H9 (cell line): ENCODE measurements at regions not wholly inside any gene's neighbourhood (a gene's known extent, or its start where the extent isn't known, plus 50 kb on each side); places are given as distances from the start of the nearest gene placed in this dataset.

ENCODE experiments used
- DNase-seq: peaks from one replicate; pipeline ENCODE4 v3.0.0-alpha.2; 2017
- H2AFZ ChIP-seq: one replicate; pipeline ENCODE4 v1.6.1; 2013; ENCODE audit warnings: mild to moderate bottlenecking, low read length, control low read depth, moderate library complexity
- H2AK5ac ChIP-seq: 2 replicates; pipeline ENCODE4 v1.6.1; 2013; ENCODE audit warnings: low read length, control low read depth, mixed read lengths; ENCODE audit not compliant: insufficient read length
- H2BK120ac ChIP-seq: one replicate; pipeline ENCODE4 v1.6.1; 2013; ENCODE audit warnings: low read depth, mild to moderate bottlenecking, low read length, control low read depth, inconsistent platforms; ENCODE audit not compliant: poor library complexity, severe bottlenecking
- H2BK12ac ChIP-seq: 2 replicates; pipeline ENCODE4 v1.6.1; 2013; ENCODE audit warnings: low read length, control low read depth, mixed read lengths, low read depth; ENCODE audit not compliant: insufficient read length
- H2BK15ac ChIP-seq: 2 replicates; pipeline ENCODE4 v1.6.1; 2013; ENCODE audit warnings: low read depth, low read length, control low read depth
- H2BK20ac ChIP-seq: one replicate; pipeline ENCODE4 v1.6.1; 2013; ENCODE audit warnings: low read depth, mild to moderate bottlenecking, low read length, control low read depth, inconsistent platforms; ENCODE audit not compliant: poor library complexity, severe bottlenecking
- H2BK5ac ChIP-seq: 2 replicates; pipeline ENCODE4 v1.6.1; 2013; ENCODE audit warnings: low read length, control low read depth, mixed read lengths; ENCODE audit not compliant: insufficient read length
- H3K14ac ChIP-seq: 2 replicates; pipeline ENCODE4 v1.6.1; 2013; ENCODE audit warnings: low read length, control low read depth; ENCODE audit not compliant: insufficient read depth
- H3K18ac ChIP-seq: 2 replicates; pipeline ENCODE4 v1.6.1; 2013; ENCODE audit warnings: low read depth, mild to moderate bottlenecking, mixed read lengths, low read length, control low read depth; ENCODE audit not compliant: insufficient read length
- H3K23ac ChIP-seq: 2 replicates; pipeline ENCODE4 v1.6.1; 2013; ENCODE audit warnings: low read length, control low read depth, mixed read lengths, low read depth; ENCODE audit not compliant: insufficient read length
- H3K23me2 ChIP-seq: 2 replicates; pipeline ENCODE4 v1.6.1; 2013; ENCODE audit warnings: low read depth, mild to moderate bottlenecking, mixed read lengths, low read length, control low read depth; ENCODE audit not compliant: insufficient read length, poor library complexity, severe bottlenecking
- H3K27ac ChIP-seq: 2 replicates; pipeline ENCODE4 v1.5.1; 2013; ENCODE audit warnings: low read length, control low read depth, mixed read lengths, low read depth; ENCODE audit not compliant: insufficient read length
- H3K27me3 ChIP-seq: 2 replicates; pipeline ENCODE4 v1.6.1; 2013; ENCODE audit warnings: low read length, control low read depth, inconsistent platforms; ENCODE audit not compliant: insufficient read depth
- H3K4ac ChIP-seq: 2 replicates; pipeline ENCODE4 v1.6.1; 2013; ENCODE audit warnings: low read depth, mild to moderate bottlenecking, control low read depth, inconsistent platforms, low read length, moderate library complexity
- H3K4me1 ChIP-seq: 2 replicates; pipeline ENCODE4 v1.6.1; 2013; ENCODE audit warnings: low read length, control low read depth, inconsistent platforms; ENCODE audit not compliant: insufficient read depth
- H3K4me2 ChIP-seq: 2 replicates; pipeline ENCODE4 v1.6.1; 2013; ENCODE audit warnings: low read length, control low read depth, mixed read lengths; ENCODE audit not compliant: insufficient read length, insufficient read depth
- H3K56ac ChIP-seq: 2 replicates; pipeline ENCODE4 v1.6.1; 2013; ENCODE audit warnings: low read depth, mild to moderate bottlenecking, mixed read lengths, low read length, control low read depth; ENCODE audit not compliant: insufficient read length
- H3K79me1 ChIP-seq: 2 replicates; pipeline ENCODE4 v1.6.1; 2013; ENCODE audit warnings: low read depth, mild to moderate bottlenecking, moderate library complexity, low read length, control low read depth, inconsistent platforms; ENCODE audit not compliant: insufficient read depth, poor library complexity, severe bottlenecking
- H3K79me2 ChIP-seq: 2 replicates; pipeline ENCODE4 v1.6.1; 2013; ENCODE audit warnings: low read length, control low read depth, inconsistent platforms; ENCODE audit not compliant: insufficient read depth
- H3K9ac ChIP-seq: 2 replicates; pipeline ENCODE4 v1.6.1; 2013; ENCODE audit warnings: low read length, control low read depth, mixed read lengths; ENCODE audit not compliant: insufficient read length; ENCODE audit errors: extremely low read depth
- H3K9me3 ChIP-seq: one replicate; pipeline ENCODE4 v1.6.1; 2013; ENCODE audit warnings: low read depth, low read length, inconsistent platforms; ENCODE audit not compliant: control insufficient read depth
- H3T11ph ChIP-seq: one replicate; pipeline ENCODE4 v1.6.1; 2013; ENCODE audit warnings: mild to moderate bottlenecking, low read length, control low read depth, inconsistent platforms
- H4K20me1 ChIP-seq: one replicate; pipeline ENCODE4 v1.6.1; 2013; ENCODE audit not compliant: control insufficient read depth, insufficient read length, insufficient read depth
- H4K5ac ChIP-seq: 2 replicates; pipeline ENCODE4 v1.6.1; 2013; ENCODE audit warnings: low read depth, mild to moderate bottlenecking, mixed read lengths, low read length, control low read depth; ENCODE audit not compliant: insufficient read length
- H4K8ac ChIP-seq: replicated peaks from 2 replicates; pipeline ENCODE4 v1.6.1; 2013; ENCODE audit warnings: low read length, control low read depth, mixed read lengths, low read depth; ENCODE audit not compliant: insufficient read length
- H4K91ac ChIP-seq: 2 replicates; pipeline ENCODE4 v1.6.1; 2013; ENCODE audit warnings: low read depth, mild to moderate bottlenecking, moderate library complexity, mixed read lengths, low read length, control low read depth; ENCODE audit not compliant: insufficient read length
- H3K27ac Mint-ChIP-seq, 3 experiments: 2 replicates in 2 of 3; 3 replicates in 1 of 3; pipeline ENCODE4 v1.8.0; 2020 to 2021; ENCODE audit warnings: mixed read lengths in 3 of 3, mild to moderate bottlenecking in 1 of 3, moderate library complexity in 1 of 3
- H3K27me3 Mint-ChIP-seq: 2 replicates; pipeline ENCODE4 v1.8.0; 2021; ENCODE audit warnings: low read depth, mild to moderate bottlenecking, moderate library complexity, mixed read lengths
- H3K36me3 Mint-ChIP-seq, 3 experiments: 2 replicates in 2 of 3; 3 replicates in 1 of 3; pipeline ENCODE4 v1.8.0; 2020 to 2021; ENCODE audit warnings: low read depth in 3 of 3, mixed read lengths in 3 of 3; ENCODE audit not compliant: insufficient read depth in 1 of 3
- H3K4me1 Mint-ChIP-seq, 2 experiments: 2 replicates each; pipeline ENCODE4 v1.8.0; 2020; ENCODE audit warnings: mixed read lengths in 2 of 2
- H3K4me3 Mint-ChIP-seq, 2 experiments: 2 replicates in 1 of 2; 3 replicates in 1 of 2; pipeline ENCODE4 v1.8.0; 2020 to 2021; ENCODE audit warnings: mild to moderate bottlenecking in 2 of 2, mixed read lengths in 2 of 2, moderate library complexity in 1 of 2
- H3K9me3 Mint-ChIP-seq, 2 experiments: 2 replicates in 1 of 2; 3 replicates in 1 of 2; pipeline ENCODE4 v1.8.0; 2020; ENCODE audit warnings: mild to moderate bottlenecking in 2 of 2, mixed read lengths in 2 of 2, moderate library complexity in 1 of 2
- CTCF ChIP-seq: fragments of 200-600 bp; sonication (generic); conservative IDR thresholded peaks from 3 replicates; pipeline ENCODE4 v1.8.0; 2021; ENCODE audit warnings: antibody characterized with exemption, mild to moderate bottlenecking
- WGBS: extraction: QIAGEN DNeasy Blood & Tissue Kit; methylation state at CpG from one replicate; pipeline ENCODE4 v1.1.7; 2013; ENCODE audit warnings: missing lambda C conversion rate, low lambda C conversion rate, mixed read lengths; ENCODE audit not compliant: insufficient read length; ENCODE audit errors: extremely low coverage; 5-methylcytosine and 5-hydroxymethylcytosine counted together

DNA sequence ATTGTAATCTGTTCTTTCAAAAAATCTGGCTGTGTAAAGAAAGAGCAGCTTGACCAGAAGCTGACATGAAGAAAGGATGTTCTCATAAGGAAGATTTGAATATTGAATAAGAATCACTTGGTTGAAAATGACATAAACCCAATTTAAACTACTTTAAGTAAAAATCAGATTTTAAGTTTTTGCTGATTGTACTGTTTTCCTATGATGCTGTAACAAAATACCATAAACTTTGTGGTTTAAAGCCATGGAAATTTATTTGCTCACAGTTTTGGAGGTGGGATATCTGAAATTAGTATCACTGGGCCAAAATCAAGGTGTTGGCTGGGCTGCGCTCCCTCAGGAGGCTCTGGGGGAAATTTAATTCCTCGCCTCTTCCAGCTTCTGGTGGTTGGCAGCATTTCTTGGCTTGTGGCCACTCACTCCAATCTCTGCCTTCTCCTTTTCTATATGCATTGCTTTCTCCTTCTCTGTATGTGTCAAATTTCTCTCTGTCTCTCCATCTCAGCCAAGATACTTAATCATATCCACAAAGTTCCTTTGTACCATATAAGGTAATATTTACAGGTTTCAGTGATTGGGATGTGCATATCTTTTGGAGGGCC, 141.2 kb upstream of the ZFP64 start:
- no peaks in the 10 kb centered on the region for H3K79me2 ChIP-seq
- no peak overlapping the region for H4K8ac ChIP-seq
- H3K9ac ChIP-seq, result no peak overlapping the region
- no peak overlapping the region for H4K91ac ChIP-seq
- H3K4me1 Mint-ChIP-seq, result no peaks in the 10 kb centered on the region
- no peak overlapping the region for H3T11ph ChIP-seq
- no peaks in the 10 kb centered on the region; a peak in 1 of 7 replicates for H3K36me3 Mint-ChIP-seq
- no peaks in the 10 kb centered on the region for H3K4me1 ChIP-seq
- H2AK5ac ChIP-seq, result no peak overlapping the region
- peaks cover 5% of the 10 kb centered on the region in 2 experiments; a peak in 4 of 5 replicates for H3K9me3 Mint-ChIP-seq
- H2BK12ac ChIP-seq, result no peak overlapping the region
- no peak overlapping the region for H3K27ac ChIP-seq
- H3K23ac ChIP-seq, result no peak overlapping the region
- H2BK120ac ChIP-seq, result no peak overlapping the region
- no CpG with 5 or more reads among the region's 2 CpGs for WGBS
- peaks cover 13% of the 10 kb centered on the region for H3K27me3 Mint-ChIP-seq
- no peak overlapping the region for H2BK15ac ChIP-seq
- H3K56ac ChIP-seq, result no peak overlapping the region
- H3K4me2 ChIP-seq, result no peak overlapping the region
- no peaks in the 10 kb centered on the region for H3K79me1 ChIP-seq
- H2BK5ac ChIP-seq, result no peak overlapping the region
- TF ChIP-seq CTCF, result no peak
- no peaks in the 10 kb centered on the region for H4K20me1 ChIP-seq
- DNase-seq, result no peak
- H3K14ac ChIP-seq, result no peak overlapping the region
- no peaks in the 10 kb centered on the region for H3K27me3 ChIP-seq
- H2BK20ac ChIP-seq, result no peak overlapping the region
- H3K27ac Mint-ChIP-seq, result no peak overlapping the region
- no peak overlapping the region for H3K4me3 Mint-ChIP-seq
- no peaks in the 10 kb centered on the region for H3K9me3 ChIP-seq
- H3K4ac ChIP-seq, result no peak overlapping the region
- no peak overlapping the region for H3K18ac ChIP-seq
- no peak overlapping the region for H2AFZ ChIP-seq
- no peaks in the 10 kb centered on the region for H3K23me2 ChIP-seq
- H4K5ac ChIP-seq, result no peak overlapping the region
